H1 (cell line): ENCODE measurements at regions not wholly inside any gene's neighbourhood (a gene's known extent, or its start where the extent isn't known, plus 50 kb on each side); places are given as distances from the start of the nearest gene placed in this dataset.

Experiments
- CTCF ChIA-PET: fragments of 300-600 bp; sonication (Branson Sonifier 250); formaldehyde crosslinking; loops from one replicate; lab custom pipeline; 2021; ENCODE audit not compliant: partially characterized antibody; lab: Charles Lee
- POLR2A ChIA-PET: fragments of 300-600 bp; sonication (Branson Sonifier 250); formaldehyde crosslinking; loops from one replicate; lab custom pipeline; 2021; ENCODE audit warnings: inconsistent platforms; ENCODE audit not compliant: partially characterized antibody; lab: Charles Lee
- DNase-seq, 2 experiments: peaks; one replicate each; pipeline versions ENCODE4 v3.0.0 to v3.0.0-alpha.2; 2010 to 2022; ENCODE audit warnings: low spot score in 2 of 2, low read depth in 1 of 2, mixed read lengths in 1 of 2
- FAIRE-seq: peaks from 2 replicates; lab custom pipeline; 2011; peaks lifted over from hg19 to GRCh38; lab: Jason Lieb, UNC
- H2AFZ ChIP-seq: 2 replicates; pipeline ENCODE4 v1.8.1; 2012; ENCODE audit warnings: low read length, inconsistent platforms
- H2AK5ac ChIP-seq: 2 replicates; pipeline ENCODE4 v1.6.1; 2013; ENCODE audit warnings: low read depth, low read length
- H2BK120ac ChIP-seq: replicated peaks from 2 replicates; pipeline ENCODE3; 2013; ENCODE audit warnings: low read depth, low read length, inconsistent platforms
- H2BK12ac ChIP-seq: 2 replicates; pipeline ENCODE4 v1.6.1; 2013; ENCODE audit warnings: low read depth, low read length
- H2BK15ac ChIP-seq: 2 replicates; pipeline ENCODE4 v1.6.1; 2013; ENCODE audit warnings: low read length
- H2BK20ac ChIP-seq: 2 replicates; pipeline ENCODE4 v1.6.1; 2013; ENCODE audit warnings: low read length
- H2BK5ac ChIP-seq: 2 replicates; pipeline ENCODE4 v1.6.1; 2013; ENCODE audit warnings: low read depth, low read length
- H3K14ac ChIP-seq: 2 replicates; pipeline ENCODE4 v1.6.1; 2013; ENCODE audit warnings: inconsistent platforms; ENCODE audit not compliant: insufficient read length
- H3K18ac ChIP-seq: 2 replicates; pipeline ENCODE4 v1.6.1; 2013; ENCODE audit warnings: low read length; ENCODE audit errors: extremely low read depth
- H3K23ac ChIP-seq: 2 replicates; pipeline ENCODE4 v1.6.1; 2013; ENCODE audit warnings: inconsistent platforms; ENCODE audit not compliant: insufficient read length
- H3K23me2 ChIP-seq: 2 replicates; pipeline ENCODE4 v1.6.1; 2013; ENCODE audit warnings: low read depth, low read length
- H3K27ac ChIP-seq: 2 replicates; pipeline ENCODE4 v1.6.1; 2011; ENCODE audit warnings: low read depth, low read length, inconsistent platforms
- H3K27me3 ChIP-seq, 4 experiments: replicated peaks in 1 of 4; 1 replicate in 1 of 4; 2 replicates in 3 of 4; pipeline versions ENCODE4 v1.6.1 to v1.8.1; 2011 to 2013; ENCODE audit warnings: low read length in 3 of 4, mild to moderate bottlenecking in 3 of 4, inconsistent platforms in 2 of 4, mixed read lengths in 2 of 4, moderate library complexity in 1 of 4; ENCODE audit not compliant: control insufficient read depth in 3 of 4, insufficient read depth in 3 of 4; ENCODE audit errors: extremely low read depth in 1 of 4
- H3K36me3 ChIP-seq, 4 experiments: 2 replicates each; pipeline versions ENCODE4 v1.6.1 to v1.8.1; 2011 to 2013; ENCODE audit warnings: mild to moderate bottlenecking in 4 of 4, low read length in 3 of 4, moderate library complexity in 2 of 4, control low read depth in 1 of 4, inconsistent platforms in 1 of 4; ENCODE audit not compliant: insufficient read depth in 4 of 4, control insufficient read depth in 2 of 4
- H3K4ac ChIP-seq: replicated peaks from 2 replicates; pipeline ENCODE3; 2013; ENCODE audit warnings: low read length, low read depth, mixed read lengths, inconsistent platforms; ENCODE audit not compliant: insufficient read length
- H3K4me1 ChIP-seq, 4 experiments: replicated peaks in 1 of 4; 1 replicate in 1 of 4; 2 replicates in 3 of 4; pipeline versions ENCODE4 v1.6.1 to v1.8.1; 2011 to 2013; ENCODE audit warnings: low read length in 3 of 4, inconsistent platforms in 2 of 4, mixed read lengths in 1 of 4; ENCODE audit not compliant: insufficient read depth in 4 of 4, control insufficient read depth in 3 of 4
- H3K4me2 ChIP-seq, 2 experiments: 2 replicates each; pipeline versions ENCODE4 v1.6.1 to v1.8.1; 2011 to 2013; ENCODE audit warnings: low read depth in 2 of 2, low read length in 2 of 2, control low read depth in 1 of 2, inconsistent platforms in 1 of 2, mild to moderate bottlenecking in 1 of 2; ENCODE audit not compliant: insufficient read depth in 1 of 2
- H3K4me3 ChIP-seq, 4 experiments: fragments of 200-600, 300-600 bp in 1 of 4; sonication (generic), shearing (Covaris generic), sonication (Bioruptor Twin) in 1 of 4; 2 replicates each; pipeline versions ENCODE4 v1.5.1 to v1.8.1; 2011 to 2016; ENCODE audit warnings: low read length in 4 of 4, low read depth in 3 of 4, control low read depth in 2 of 4, inconsistent platforms in 2 of 4, mild to moderate bottlenecking in 2 of 4, mixed read lengths in 1 of 4, moderate library complexity in 1 of 4; ENCODE audit not compliant: insufficient read depth in 2 of 4; ENCODE audit errors: extremely low read depth in 1 of 4
- H3K56ac ChIP-seq: replicated peaks from 2 replicates; pipeline ENCODE3; 2013; ENCODE audit warnings: low read depth, mild to moderate bottlenecking, mixed read lengths, low read length, inconsistent platforms; ENCODE audit not compliant: insufficient read length
- H3K79me1 ChIP-seq: 2 replicates; pipeline ENCODE4 v1.6.1; 2013; ENCODE audit warnings: low read depth, low read length, control low read depth
- H3K79me2 ChIP-seq, 2 experiments: 2 replicates each; pipeline versions ENCODE4 v1.6.1 to v1.8.1; 2012 to 2013; ENCODE audit warnings: low read length in 2 of 2, mild to moderate bottlenecking in 2 of 2, inconsistent platforms in 1 of 2; ENCODE audit not compliant: insufficient read depth in 2 of 2, control insufficient read depth in 1 of 2
- H3K9ac ChIP-seq, 4 experiments: replicated peaks in 1 of 4; 1 replicate in 1 of 4; 2 replicates in 3 of 4; pipeline versions ENCODE4 v1.6.1 to v1.8.1; 2011 to 2013; ENCODE audit warnings: low read depth in 3 of 4, low read length in 3 of 4, control low read depth in 2 of 4, mild to moderate bottlenecking in 2 of 4, moderate library complexity in 2 of 4, inconsistent platforms in 1 of 4; ENCODE audit errors: extremely low read depth in 1 of 4
- H3K9me3 ChIP-seq, 2 experiments: 2 replicates each; pipeline versions ENCODE4 v1.6.1 to v1.8.1; 2012 to 2013; ENCODE audit warnings: mild to moderate bottlenecking in 2 of 2, moderate library complexity in 2 of 2, control low read depth in 1 of 2, inconsistent platforms in 1 of 2, low read depth in 1 of 2, low read length in 1 of 2, mixed read lengths in 1 of 2; ENCODE audit not compliant: insufficient read depth in 2 of 2
- H4K20me1 ChIP-seq, 2 experiments: replicated peaks in 1 of 2; 2 replicates each; pipeline versions ENCODE3 to v1.8.1; 2011 to 2013; ENCODE audit warnings: inconsistent platforms in 2 of 2, low read length in 2 of 2, mild to moderate bottlenecking in 1 of 2; ENCODE audit not compliant: insufficient read depth in 2 of 2, control insufficient read depth in 1 of 2
- H4K5ac ChIP-seq: 2 replicates; pipeline ENCODE4 v1.6.1; 2013; ENCODE audit warnings: low read length, low read depth, mixed read lengths, inconsistent platforms; ENCODE audit not compliant: insufficient read length
- H4K8ac ChIP-seq: 2 replicates; pipeline ENCODE4 v1.8.0; 2013; ENCODE audit warnings: mild to moderate bottlenecking, moderate library complexity, low read length, inconsistent platforms; ENCODE audit not compliant: insufficient read depth; ENCODE audit errors: extremely low read depth
- H4K91ac ChIP-seq: replicated peaks from 2 replicates; pipeline ENCODE3; 2013; ENCODE audit warnings: low read length, mixed read lengths, inconsistent platforms; ENCODE audit not compliant: insufficient read length
- BCL11A ChIP-seq, 2 experiments: IDR thresholded peaks; one replicate each; pipeline ENCODE4 v1.6.1; 2011; ENCODE audit warnings: low read depth in 2 of 2, low read length in 2 of 2, mild to moderate bottlenecking in 2 of 2
- CEBPB ChIP-seq: IDR thresholded peaks from 2 replicates; pipeline ENCODE4 v1.6.1; 2012; ENCODE audit warnings: low read depth, low read length
- CHD2 ChIP-seq: IDR thresholded peaks from 2 replicates; pipeline ENCODE4 v1.6.1; 2012; ENCODE audit warnings: low read length, improper control_type of control experiment
- CTBP2 ChIP-seq: IDR thresholded peaks from 2 replicates; pipeline ENCODE4 v1.7.0; 2011; ENCODE audit warnings: borderline replicate concordance, mild to moderate bottlenecking, moderate library complexity, mixed read lengths, low read length; ENCODE audit not compliant: insufficient read depth, insufficient read length
- EZH2 ChIP-seq: fragments of 200-600 bp; sonication (generic); IDR thresholded peaks from 2 replicates; pipeline ENCODE4 v1.7.1; 2012; ENCODE audit warnings: low read depth, mild to moderate bottlenecking, moderate library complexity, low read length, inconsistent platforms; ENCODE audit not compliant: severe bottlenecking
- JUN ChIP-seq: IDR thresholded peaks from 2 replicates; pipeline ENCODE4 v1.6.1; 2011; ENCODE audit warnings: low read depth, mild to moderate bottlenecking, improper control_type of control experiment, low read length
- KDM5A ChIP-seq: fragments of 200-600 bp; IDR thresholded peaks from 2 replicates; pipeline ENCODE4 v1.7.1; 2012; ENCODE audit warnings: mild to moderate bottlenecking, low read length, inconsistent platforms, mixed read lengths
- POLR2A ChIP-seq, 2 experiments: IDR thresholded peaks; 1 replicate in 1 of 2; 2 replicates in 1 of 2; pipeline ENCODE4 v1.6.1; 2011; ENCODE audit warnings: low read depth in 2 of 2, low read length in 2 of 2, mild to moderate bottlenecking in 2 of 2; ENCODE audit errors: control extremely low read depth in 1 of 2
- RFX5 ChIP-seq: IDR thresholded peaks from 2 replicates; pipeline ENCODE4 v1.6.1; 2011; ENCODE audit warnings: low read depth, low read length, improper control_type of control experiment, borderline replicate concordance
- SAP30 ChIP-seq: fragments of 300-600 bp; sonication (generic); IDR thresholded peaks from 2 replicates; pipeline ENCODE4 v1.7.1; 2012; ENCODE audit warnings: low read length, moderate library complexity, mild to moderate bottlenecking, inconsistent platforms; ENCODE audit not compliant: insufficient read depth, insufficient replicate concordance
- SIRT6 ChIP-seq: IDR thresholded peaks from one replicate; pipeline ENCODE4 v1.7.1; 2012; ENCODE audit warnings: low read length, inconsistent platforms
- SP4 ChIP-seq: IDR thresholded peaks from 2 replicates; pipeline ENCODE4 v1.6.1; 2012; ENCODE audit warnings: low read length, inconsistent platforms
- SRF ChIP-seq: IDR thresholded peaks from 2 replicates; pipeline ENCODE4 v1.6.1; 2011; ENCODE audit warnings: mild to moderate bottlenecking, low read depth, low read length, moderate library complexity
- TAF7 ChIP-seq: optimal IDR thresholded peaks from 2 replicates; pipeline ENCODE3; 2011; ENCODE audit warnings: low read depth, mild to moderate bottlenecking, inconsistent platforms, low read length, moderate library complexity, borderline replicate concordance
- TF ChIP-seq, protein P1 (sequence below): IDR thresholded peaks from 2 replicates; pipeline ENCODE4 v1.6.1; 2011; ENCODE audit warnings: low read depth, mild to moderate bottlenecking, low read length; ENCODE audit not compliant: insufficient read depth

DNA sequence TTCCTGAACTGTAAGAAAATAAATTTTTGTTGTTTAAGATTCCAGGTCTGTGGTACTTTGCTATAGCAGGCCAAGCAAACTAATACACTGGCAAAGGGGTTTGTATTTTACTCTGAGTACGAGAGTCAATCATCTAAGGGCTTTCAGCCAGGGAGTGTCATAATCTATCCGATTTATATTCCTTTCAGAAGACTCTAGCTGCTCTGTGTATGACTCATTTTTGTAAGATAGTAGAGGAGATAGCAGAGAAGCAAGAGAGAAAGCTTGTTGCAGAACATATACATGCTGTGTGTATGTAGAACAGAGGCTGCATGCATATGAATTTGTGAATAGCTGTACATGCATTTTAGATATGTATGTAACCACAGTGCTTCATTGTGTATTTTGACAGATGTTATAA, 577.9 kb upstream of the EPHA6 start (continued):
- no peak for TF ChIP-seq TAF7
- no peak for TF ChIP-seq SIRT6

DNA sequence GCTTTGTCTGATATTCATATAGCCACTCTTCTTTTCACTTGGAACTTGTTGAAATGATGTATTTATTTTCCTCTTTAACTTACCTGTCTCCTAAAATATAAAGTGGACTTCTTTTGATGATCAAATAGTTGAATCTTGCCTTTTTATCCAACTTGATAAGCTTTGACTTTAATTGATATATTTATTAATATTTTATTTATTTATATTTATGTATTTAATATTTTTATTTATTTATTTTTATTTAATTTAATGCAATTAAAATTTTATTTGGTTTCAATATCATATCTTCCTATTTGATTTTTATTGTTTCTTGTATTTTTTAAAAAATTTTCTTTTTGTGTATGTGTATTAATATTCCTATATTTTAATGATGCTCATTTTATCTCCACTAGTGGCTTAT, 555.1 kb upstream of the EPHA6 start:
- DNase-seq, result no peak
- TF ChIP-seq SRF, result no peak
- TF ChIP-seq JUN, result no peak
- no peak for TF ChIP-seq BCL11A (IDR thresholded peaks at IDR 0.05; ENCODE audit: low read depth in 2 of 2, low read length in 2 of 2)
- TF ChIP-seq RFX5, result no peak
- no peak for TF ChIP-seq SAP30
- TF ChIP-seq CHD2, result no peak
- TF ChIP-seq SP4, result no peak
- TF ChIP-seq, protein P1, sequence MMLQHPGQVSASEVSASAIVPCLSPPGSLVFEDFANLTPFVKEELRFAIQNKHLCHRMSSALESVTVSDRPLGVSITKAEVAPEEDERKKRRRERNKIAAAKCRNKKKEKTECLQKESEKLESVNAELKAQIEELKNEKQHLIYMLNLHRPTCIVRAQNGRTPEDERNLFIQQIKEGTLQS, result no peak
- TF ChIP-seq EZH2, result no peak
- no peak for TF ChIP-seq CEBPB
- TF ChIP-seq KDM5A, result no peak
- no peak for TF ChIP-seq SIRT6
- TF ChIP-seq CTBP2, result no peak
- TF ChIP-seq POLR2A (IDR thresholded peaks at IDR 0.05; ENCODE audit: control extremely low read depth in 1 of 2, low read depth in 2 of 2, low read length in 2 of 2), result no peak

More for the DNA sequence above, 555.1 kb upstream of the EPHA6 start:
- Histone ChIP-seq H4K20me1 (no peaks in the 10 kb centered on the region), H2AK5ac (no peak overlapping the region), H3K9ac (no peak overlapping the region), H3K27me3 (no peaks in the 10 kb centered on the region), H3K9me3 (no peaks in the 10 kb centered on the region), H4K91ac (no peak overlapping the region), H3K4me3 (no peak overlapping the region), H3K4me1 (no peaks in the 10 kb centered on the region), H3K18ac (no peak overlapping the region), H2BK20ac (no peak overlapping the region), H3K56ac (no peak overlapping the region), H4K5ac (no peak overlapping the region), H3K23me2 (no peaks in the 10 kb centered on the region), H2AFZ (no peak overlapping the region), H2BK5ac (no peak overlapping the region), H3K23ac (no peak overlapping the region), H3K79me2 (no peaks in the 10 kb centered on the region), H3K14ac (no peak overlapping the region), H2BK15ac (no peak overlapping the region), H3K36me3 (no peaks in the 10 kb centered on the region; a peak in 1 of 8 replicates), H2BK12ac (no peak overlapping the region), H3K4ac (no peak overlapping the region), H3K4me2 (no peak overlapping the region), H3K79me1 (no peaks in the 10 kb centered on the region), H3K27ac (no peak overlapping the region), H2BK120ac (no peak overlapping the region), H4K8ac (no peak overlapping the region)
- ChIA-PET POLR2A (no interaction called here), CTCF (no interaction called here)
- FAIRE-seq, result no peak
